ENCODE measurements at regions not wholly inside any gene's neighbourhood (a gene's known extent, or its start where the extent isn't known, plus 50 kb on each side); places are given as distances from the start of the nearest gene placed in this dataset.

DNA sequence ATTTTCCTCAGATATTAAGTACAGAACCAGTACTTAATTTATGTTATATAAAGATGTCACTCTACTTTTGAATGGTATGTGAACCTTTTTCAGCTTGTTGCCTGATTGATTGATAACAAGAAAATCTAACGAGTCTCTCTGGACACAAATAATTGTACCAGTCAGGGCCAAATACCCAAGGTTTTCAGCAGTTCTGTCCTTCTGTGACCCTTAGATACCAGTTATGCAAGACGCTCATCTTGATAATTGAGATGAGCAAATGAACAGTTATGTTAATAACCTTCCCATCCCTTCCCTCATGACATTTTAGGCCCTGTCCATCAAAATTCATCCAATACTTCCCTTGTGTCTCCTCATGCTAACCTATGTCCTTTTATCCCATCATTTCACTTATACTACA, 185.9 kb upstream of the G2E3 start:
- ATAC-seq (no peak), DNase-seq (ENCODE audit: low spot score) (no peak)
- Mint-ChIP-seq H3K27ac (no peak overlapping the region), H3K4me1 (no peaks in the 10 kb centered on the region; the same call in 2 of the 3 replicates), H3K27me3 (ENCODE audit: insufficient read depth, low read depth, poor library complexity) (no peaks in the 10 kb centered on the region), H3K36me3 (ENCODE audit: low read depth) (no peaks in the 10 kb centered on the region), H3K9me3 (no peaks in the 10 kb centered on the region), H3K4me3 (no peak overlapping the region)
- Histone ChIP-seq H3K36me3 (ENCODE audit: insufficient read depth) (no peaks in the 10 kb centered on the region), H3K4me3 (no peak overlapping the region), H4K20me1 (replicated peaks; ENCODE audit: insufficient read depth) (no peaks in the 10 kb centered on the region), H3K27me3 (ENCODE audit: insufficient read depth) (no peaks in the 10 kb centered on the region), H3K4me1 (ENCODE audit: insufficient read depth) (no peaks in the 10 kb centered on the region), H3K4me2 (no peak overlapping the region), H2AFZ (no peak overlapping the region), H3K9me2 (ENCODE audit: insufficient read depth) (no peaks in the 10 kb centered on the region), H3K27ac (ENCODE audit: low read depth) (no peak overlapping the region), H3K79me2 (replicated peaks; ENCODE audit: insufficient read depth) (no peaks in the 10 kb centered on the region), H3F3A (replicated peaks; ENCODE audit: low read depth) (no peaks in the 10 kb centered on the region)
- TF ChIP-seq JUNB (IDR thresholded peaks at IDR 0.05; ENCODE audit: unreplicated experiment) (no peak), POLR2AphosphoS5 (IDR thresholded peaks at IDR 0.05; ENCODE audit: low read depth) (no peak), STAT1 (IDR thresholded peaks at IDR 0.05; ENCODE audit: unreplicated experiment) (no peak), NANOG (IDR thresholded peaks at IDR 0.05; ENCODE audit: borderline replicate concordance) (no peak), EZH2phosphoT487 (IDR thresholded peaks at IDR 0.05; ENCODE audit: unreplicated experiment) (no peak), EZH2 (IDR thresholded peaks at IDR 0.05; ENCODE audit: low read depth, unreplicated experiment) (no peak)
- TF ChIP-seq, protein P1, sequence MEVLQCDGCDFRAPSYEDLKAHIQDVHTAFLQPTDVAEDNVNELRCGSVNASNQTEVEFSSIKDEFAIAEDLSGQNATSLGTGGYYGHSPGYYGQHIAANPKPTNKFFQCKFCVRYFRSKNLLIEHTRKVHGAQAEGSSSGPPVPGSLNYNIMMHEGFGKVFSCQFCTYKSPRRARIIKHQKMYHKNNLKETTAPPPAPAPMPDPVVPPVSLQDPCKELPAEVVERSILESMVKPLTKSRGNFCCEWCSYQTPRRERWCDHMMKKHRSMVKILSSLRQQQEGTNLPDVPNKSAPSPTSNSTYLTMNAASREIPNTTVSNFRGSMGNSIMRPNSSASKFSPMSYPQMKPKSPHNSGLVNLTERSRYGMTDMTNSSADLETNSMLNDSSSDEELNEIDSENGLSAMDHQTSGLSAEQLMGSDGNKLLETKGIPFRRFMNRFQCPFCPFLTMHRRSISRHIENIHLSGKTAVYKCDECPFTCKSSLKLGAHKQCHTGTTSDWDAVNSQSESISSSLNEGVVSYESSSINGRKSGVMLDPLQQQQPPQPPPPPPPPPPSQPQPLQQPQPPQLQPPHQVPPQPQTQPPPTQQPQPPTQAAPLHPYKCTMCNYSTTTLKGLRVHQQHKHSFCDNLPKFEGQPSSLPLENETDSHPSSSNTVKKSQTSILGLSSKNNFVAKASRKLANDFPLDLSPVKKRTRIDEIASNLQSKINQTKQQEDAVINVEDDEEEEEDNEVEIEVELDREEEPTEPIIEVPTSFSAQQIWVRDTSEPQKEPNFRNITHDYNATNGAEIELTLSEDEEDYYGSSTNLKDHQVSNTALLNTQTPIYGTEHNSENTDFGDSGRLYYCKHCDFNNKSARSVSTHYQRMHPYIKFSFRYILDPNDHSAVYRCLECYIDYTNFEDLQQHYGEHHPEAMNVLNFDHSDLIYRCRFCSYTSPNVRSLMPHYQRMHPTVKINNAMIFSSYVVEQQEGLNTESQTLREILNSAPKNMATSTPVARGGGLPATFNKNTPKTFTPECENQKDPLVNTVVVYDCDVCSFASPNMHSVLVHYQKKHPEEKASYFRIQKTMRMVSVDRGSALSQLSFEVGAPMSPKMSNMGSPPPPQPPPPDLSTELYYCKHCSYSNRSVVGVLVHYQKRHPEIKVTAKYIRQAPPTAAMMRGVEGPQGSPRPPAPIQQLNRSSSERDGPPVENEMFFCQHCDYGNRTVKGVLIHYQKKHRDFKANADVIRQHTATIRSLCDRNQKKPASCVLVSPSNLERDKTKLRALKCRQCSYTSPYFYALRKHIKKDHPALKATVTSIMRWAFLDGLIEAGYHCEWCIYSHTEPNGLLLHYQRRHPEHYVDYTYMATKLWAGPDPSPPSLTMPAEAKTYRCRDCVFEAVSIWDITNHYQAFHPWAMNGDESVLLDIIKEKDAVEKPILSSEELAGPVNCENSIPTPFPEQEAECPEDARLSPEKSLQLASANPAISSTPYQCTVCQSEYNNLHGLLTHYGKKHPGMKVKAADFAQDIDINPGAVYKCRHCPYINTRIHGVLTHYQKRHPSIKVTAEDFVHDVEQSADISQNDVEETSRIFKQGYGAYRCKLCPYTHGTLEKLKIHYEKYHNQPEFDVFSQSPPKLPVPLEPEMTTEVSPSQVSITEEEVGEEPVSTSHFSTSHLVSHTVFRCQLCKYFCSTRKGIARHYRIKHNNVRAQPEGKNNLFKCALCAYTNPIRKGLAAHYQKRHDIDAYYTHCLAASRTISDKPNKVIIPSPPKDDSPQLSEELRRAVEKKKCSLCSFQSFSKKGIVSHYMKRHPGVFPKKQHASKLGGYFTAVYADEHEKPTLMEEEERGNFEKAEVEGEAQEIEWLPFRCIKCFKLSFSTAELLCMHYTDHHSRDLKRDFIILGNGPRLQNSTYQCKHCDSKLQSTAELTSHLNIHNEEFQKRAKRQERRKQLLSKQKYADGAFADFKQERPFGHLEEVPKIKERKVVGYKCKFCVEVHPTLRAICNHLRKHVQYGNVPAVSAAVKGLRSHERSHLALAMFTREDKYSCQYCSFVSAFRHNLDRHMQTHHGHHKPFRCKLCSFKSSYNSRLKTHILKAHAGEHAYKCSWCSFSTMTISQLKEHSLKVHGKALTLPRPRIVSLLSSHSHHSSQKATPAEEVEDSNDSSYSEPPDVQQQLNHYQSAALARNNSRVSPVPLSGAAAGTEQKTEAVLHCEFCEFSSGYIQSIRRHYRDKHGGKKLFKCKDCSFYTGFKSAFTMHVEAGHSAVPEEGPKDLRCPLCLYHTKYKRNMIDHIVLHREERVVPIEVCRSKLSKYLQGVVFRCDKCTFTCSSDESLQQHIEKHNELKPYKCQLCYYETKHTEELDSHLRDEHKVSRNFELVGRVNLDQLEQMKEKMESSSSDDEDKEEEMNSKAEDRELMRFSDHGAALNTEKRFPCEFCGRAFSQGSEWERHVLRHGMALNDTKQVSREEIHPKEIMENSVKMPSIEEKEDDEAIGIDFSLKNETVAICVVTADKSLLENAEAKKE (CRISPR knock-in tag; IDR thresholded peaks at IDR 0.05) = no peak

DNA sequence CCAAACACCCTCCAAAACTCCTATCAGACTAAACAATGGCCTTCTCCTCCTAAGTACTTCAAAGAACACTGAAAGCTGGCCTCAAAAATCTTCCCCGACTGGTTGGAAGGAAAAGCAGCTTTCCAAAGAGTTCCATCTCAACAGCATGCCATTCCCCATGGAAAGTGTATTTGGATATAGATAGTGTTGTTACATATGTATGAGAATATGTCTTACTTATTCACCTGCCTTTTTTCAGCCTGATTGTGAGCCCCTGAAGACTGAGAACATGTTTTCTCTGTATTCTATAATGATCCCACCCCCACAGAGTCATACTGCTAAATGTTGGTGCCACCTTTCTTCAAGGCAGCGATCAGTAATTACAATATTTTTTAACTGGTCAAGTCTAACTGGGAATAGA, 185.4 kb upstream of the G2E3 start:
- H3K27ac Mint-ChIP-seq = no peak overlapping the region
- Histone ChIP-seq H3K27ac (ENCODE audit: low read depth) (no peak overlapping the region), H3K4me1 (ENCODE audit: insufficient read depth) (no peaks in the 10 kb centered on the region), H4K20me1 (replicated peaks; ENCODE audit: insufficient read depth) (no peaks in the 10 kb centered on the region), H3F3A (replicated peaks; ENCODE audit: low read depth) (no peaks in the 10 kb centered on the region), H3K4me3 (no peak overlapping the region), H3K9me2 (ENCODE audit: insufficient read depth) (no peaks in the 10 kb centered on the region), H3K79me2 (replicated peaks; ENCODE audit: insufficient read depth) (no peaks in the 10 kb centered on the region), H3K4me2 (no peak overlapping the region), H3K27me3 (ENCODE audit: insufficient read depth) (no peaks in the 10 kb centered on the region), H3K36me3 (ENCODE audit: insufficient read depth) (no peaks in the 10 kb centered on the region), H2AFZ (no peak overlapping the region)
- no peaks in the 10 kb centered on the region; the same call in 2 of the 3 replicates for H3K4me1 Mint-ChIP-seq
- ATAC-seq (no peak), DNase-seq (ENCODE audit: low spot score) (no peak)
- no peaks in the 10 kb centered on the region for H3K36me3 Mint-ChIP-seq (ENCODE audit: low read depth)
- no peaks in the 10 kb centered on the region for H3K27me3 Mint-ChIP-seq (ENCODE audit: insufficient read depth, low read depth, poor library complexity)
- no peaks in the 10 kb centered on the region for H3K9me3 Mint-ChIP-seq
- H3K4me3 Mint-ChIP-seq = no peak overlapping the region
- TF ChIP-seq EZH2phosphoT487 (IDR thresholded peaks at IDR 0.05; ENCODE audit: unreplicated experiment) (no peak), REST (IDR thresholded peaks at IDR 0.05; ENCODE audit: unreplicated experiment) (no peak), ZNF331 (CRISPR knock-in tag; IDR thresholded peaks at IDR 0.05; ENCODE audit: low read depth) (no peak), ETS1 (IDR thresholded peaks at IDR 0.05) (no peak), STAT1 (IDR thresholded peaks at IDR 0.05; ENCODE audit: unreplicated experiment) (no peak), JUNB (IDR thresholded peaks at IDR 0.05; ENCODE audit: unreplicated experiment) (no peak), CREB1 (CRISPR knock-in tag; IDR thresholded peaks at IDR 0.05; ENCODE audit: low read depth) (no peak), NANOG (IDR thresholded peaks at IDR 0.05; ENCODE audit: borderline replicate concordance) (no peak), ZNF114 (CRISPR knock-in tag; IDR thresholded peaks at IDR 0.05) (no peak)

Measured in GM23338 (cell line).